MM.1S (cell line): ENCODE measurements at regions not wholly inside any gene's neighbourhood (a gene's known extent, or its start where the extent isn't known, plus 50 kb on each side); places are given as distances from the start of the nearest gene placed in this dataset.

Source experiments
- CTCF ChIP-seq: fragments of 300-600 bp; sonication (generic); IDR thresholded peaks from 2 replicates; pipeline ENCODE4 v1.5.1; 2016; ENCODE audit warnings: antibody characterized with exemption, low read length, mixed read lengths
- EZH2 ChIP-seq: fragments of 300-600 bp; sonication (generic); optimal IDR thresholded peaks from 2 replicates; pipeline ENCODE3; 2017; ENCODE audit warnings: low read depth, mild to moderate bottlenecking, antibody characterized with exemption, low read length, mixed read lengths

GRCh38 chr5:121285801-121286521 lies 565.7 kb upstream of the FTMT start:
- TF ChIP-seq CTCF = no peak
- no peak for TF ChIP-seq EZH2
